WTC11 (cell line): ENCODE measurements at regions not wholly inside any gene's neighbourhood (a gene's known extent, or its start where the extent isn't known, plus 50 kb on each side); places are given as distances from the start of the nearest gene placed in this dataset.

Experiments
- ATAC-seq: fragments of 200-7000 bp; cut with Tn5 transposase; 2 replicates; pipeline ENCODE4 v1.10.0; 2021; ENCODE audit warnings: mild to moderate bottlenecking, moderate library complexity
- CTCF ChIA-PET: fragments of 300-600 bp; sonication (Branson Sonifier 250); formaldehyde crosslinking; loops from one replicate; lab custom pipeline; 2021; ENCODE audit warnings: antibody characterized with exemption; lab: Charles Lee
- POLR2A ChIA-PET: fragments of 350-600 bp; sonication (Branson Sonifier 250); formaldehyde crosslinking; loops from one replicate; lab custom pipeline; 2021; ENCODE audit warnings: antibody characterized with exemption; lab: Charles Lee
- DNase-seq: peaks from one replicate; pipeline ENCODE4 v3.0.0; 2021; ENCODE audit warnings: low spot score
- H3K27ac Mint-ChIP-seq: 2 replicates; pipeline ENCODE4 v1.8.0; 2021; ENCODE audit warnings: mixed read lengths
- H3K27me3 Mint-ChIP-seq: 2 replicates; pipeline ENCODE4 v1.8.0; 2021; ENCODE audit warnings: low read depth, mild to moderate bottlenecking, moderate library complexity, mixed read lengths
- H3K36me3 Mint-ChIP-seq: 2 replicates; pipeline ENCODE4 v1.8.0; 2021; ENCODE audit warnings: mixed read lengths
- H3K4me1 Mint-ChIP-seq: 2 replicates; pipeline ENCODE4 v1.8.0; 2022; ENCODE audit warnings: mixed read lengths
- H3K4me3 Mint-ChIP-seq: 2 replicates; pipeline ENCODE4 v1.8.0; 2021; ENCODE audit warnings: mild to moderate bottlenecking, moderate library complexity, mixed read lengths
- H3K9me3 Mint-ChIP-seq: 2 replicates; pipeline ENCODE4 v1.8.0; 2021; ENCODE audit warnings: mixed read lengths
- CREM ChIP-seq: sonication (generic); formaldehyde crosslinking; IDR thresholded peaks from 2 replicates; pipeline ENCODE4 v1.8.1; 2022; ENCODE audit warnings: mild to moderate bottlenecking, missing genetic modification reagents, moderate library complexity
- ESRRA ChIP-seq: sonication (generic); formaldehyde crosslinking; IDR thresholded peaks from 2 replicates; pipeline ENCODE4 v1.8.1; 2022; ENCODE audit warnings: mild to moderate bottlenecking, missing genetic modification reagents, borderline replicate concordance
- FOXK1 ChIP-seq: sonication (generic); formaldehyde crosslinking; IDR thresholded peaks from 2 replicates; pipeline ENCODE4 v1.8.0; 2022; ENCODE audit warnings: mild to moderate bottlenecking, moderate library complexity, missing genetic modification reagents
- HMGA2 ChIP-seq: fragments of 250-450 bp; sonication (Bioruptor Pico); IDR thresholded peaks from 2 replicates; pipeline ENCODE4 v1.4.0; 2021; ENCODE audit warnings: mild to moderate bottlenecking, moderate library complexity
- HMGXB4 ChIP-seq: sonication (generic); formaldehyde crosslinking; IDR thresholded peaks from 2 replicates; pipeline ENCODE4 v1.8.1; 2023; ENCODE audit warnings: mild to moderate bottlenecking, moderate library complexity, missing genetic modification reagents
- NFATC4 ChIP-seq: fragments of 250-450 bp; sonication (Bioruptor Pico); IDR thresholded peaks from 2 replicates; pipeline ENCODE4 v1.9.0; 2021; ENCODE audit warnings: mild to moderate bottlenecking
- NFE2L1 ChIP-seq: sonication (generic); formaldehyde crosslinking; IDR thresholded peaks from 2 replicates; pipeline ENCODE4 v1.8.1; 2023; ENCODE audit warnings: missing genetic modification reagents
- SOX15 ChIP-seq: fragments of 250-450 bp; sonication (Bioruptor Pico); IDR thresholded peaks from 2 replicates; pipeline ENCODE4 v1.9.0; 2021; ENCODE audit warnings: mild to moderate bottlenecking
- TP53 ChIP-seq: sonication (generic); formaldehyde crosslinking; IDR thresholded peaks from 2 replicates; pipeline ENCODE4 v1.8.1; 2023; ENCODE audit warnings: mild to moderate bottlenecking, missing genetic modification reagents
- ZNF396 ChIP-seq: fragments of 250-450 bp; sonication (Bioruptor Pico); IDR thresholded peaks from 2 replicates; pipeline ENCODE4 v1.8.0; 2021; ENCODE audit warnings: mild to moderate bottlenecking, moderate library complexity, borderline replicate concordance
- ZNF416 ChIP-seq: fragments of 250-450 bp; sonication (Bioruptor Pico); IDR thresholded peaks from 2 replicates; pipeline ENCODE4 v1.9.0; 2021; ENCODE audit warnings: mild to moderate bottlenecking, inconsistent platforms
- ZNF423 ChIP-seq: fragments of 250-450 bp; sonication (Bioruptor Pico); IDR thresholded peaks from 2 replicates; pipeline ENCODE4 v2.1.2; 2022; ENCODE audit warnings: mild to moderate bottlenecking, moderate library complexity
- ZNF671 ChIP-seq: fragments of 250-450 bp; sonication (Bioruptor Pico); IDR thresholded peaks from 2 replicates; pipeline ENCODE4 v1.8.0; 2021; ENCODE audit warnings: mild to moderate bottlenecking
- TF ChIP-seq, protein P1 (sequence below): sonication (generic); formaldehyde crosslinking; IDR thresholded peaks from 2 replicates; pipeline ENCODE4 v1.8.0; 2023; ENCODE audit warnings: missing genetic modification reagents, mild to moderate bottlenecking, borderline replicate concordance
- TF ChIP-seq, protein P2 (sequence below): sonication (generic); formaldehyde crosslinking; IDR thresholded peaks from 2 replicates; pipeline ENCODE4 v1.8.0; 2023; ENCODE audit warnings: missing genetic modification reagents
- TF ChIP-seq, protein P3 (sequence below): sonication (generic); formaldehyde crosslinking; IDR thresholded peaks from 2 replicates; pipeline ENCODE4 v1.8.1; 2023; ENCODE audit warnings: mild to moderate bottlenecking, missing genetic modification reagents

DNA sequence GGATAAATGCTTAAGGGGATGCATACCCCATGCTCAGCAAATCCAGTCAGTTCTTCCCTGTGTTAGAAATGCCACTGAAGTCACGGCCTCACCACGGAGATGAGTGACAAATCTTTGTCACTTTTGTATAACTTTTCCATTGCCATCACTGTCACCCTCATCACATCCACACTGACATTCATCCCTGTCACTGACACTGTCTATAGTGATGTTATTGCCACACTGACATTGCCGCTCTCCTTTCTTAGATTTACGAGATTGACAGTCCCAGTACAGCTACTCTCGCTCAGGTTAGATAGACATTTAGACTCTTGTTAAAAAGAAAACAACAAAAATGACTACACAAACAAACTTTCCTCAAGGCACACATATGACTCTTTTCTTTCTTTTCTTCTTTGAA is 910.7 kb upstream of the CNTN5 start (continued):
- no peak for TF ChIP-seq HMGA2 (CRISPR knock-in tag)
- TF ChIP-seq ZNF423 (CRISPR knock-in tag) = no peak
- TF ChIP-seq, protein P1, sequence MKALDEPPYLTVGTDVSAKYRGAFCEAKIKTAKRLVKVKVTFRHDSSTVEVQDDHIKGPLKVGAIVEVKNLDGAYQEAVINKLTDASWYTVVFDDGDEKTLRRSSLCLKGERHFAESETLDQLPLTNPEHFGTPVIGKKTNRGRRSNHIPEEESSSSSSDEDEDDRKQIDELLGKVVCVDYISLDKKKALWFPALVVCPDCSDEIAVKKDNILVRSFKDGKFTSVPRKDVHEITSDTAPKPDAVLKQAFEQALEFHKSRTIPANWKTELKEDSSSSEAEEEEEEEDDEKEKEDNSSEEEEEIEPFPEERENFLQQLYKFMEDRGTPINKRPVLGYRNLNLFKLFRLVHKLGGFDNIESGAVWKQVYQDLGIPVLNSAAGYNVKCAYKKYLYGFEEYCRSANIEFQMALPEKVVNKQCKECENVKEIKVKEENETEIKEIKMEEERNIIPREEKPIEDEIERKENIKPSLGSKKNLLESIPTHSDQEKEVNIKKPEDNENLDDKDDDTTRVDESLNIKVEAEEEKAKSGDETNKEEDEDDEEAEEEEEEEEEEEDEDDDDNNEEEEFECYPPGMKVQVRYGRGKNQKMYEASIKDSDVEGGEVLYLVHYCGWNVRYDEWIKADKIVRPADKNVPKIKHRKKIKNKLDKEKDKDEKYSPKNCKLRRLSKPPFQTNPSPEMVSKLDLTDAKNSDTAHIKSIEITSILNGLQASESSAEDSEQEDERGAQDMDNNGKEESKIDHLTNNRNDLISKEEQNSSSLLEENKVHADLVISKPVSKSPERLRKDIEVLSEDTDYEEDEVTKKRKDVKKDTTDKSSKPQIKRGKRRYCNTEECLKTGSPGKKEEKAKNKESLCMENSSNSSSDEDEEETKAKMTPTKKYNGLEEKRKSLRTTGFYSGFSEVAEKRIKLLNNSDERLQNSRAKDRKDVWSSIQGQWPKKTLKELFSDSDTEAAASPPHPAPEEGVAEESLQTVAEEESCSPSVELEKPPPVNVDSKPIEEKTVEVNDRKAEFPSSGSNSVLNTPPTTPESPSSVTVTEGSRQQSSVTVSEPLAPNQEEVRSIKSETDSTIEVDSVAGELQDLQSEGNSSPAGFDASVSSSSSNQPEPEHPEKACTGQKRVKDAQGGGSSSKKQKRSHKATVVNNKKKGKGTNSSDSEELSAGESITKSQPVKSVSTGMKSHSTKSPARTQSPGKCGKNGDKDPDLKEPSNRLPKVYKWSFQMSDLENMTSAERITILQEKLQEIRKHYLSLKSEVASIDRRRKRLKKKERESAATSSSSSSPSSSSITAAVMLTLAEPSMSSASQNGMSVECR (CRISPR knock-in tag) = no peak
- TF ChIP-seq, all 79 proteins: peak for 0

GRCh38 chr11:98115873-98116272 is 904.9 kb upstream of the CNTN5 start:
- no peaks in the 10 kb centered on the region; the same call in 1 of the 2 replicates for H3K27me3 Mint-ChIP-seq

GRCh38 chr11:98130117-98130625 is 890.6 kb upstream of the CNTN5 start:
- peaks cover 27% of the 10 kb centered on the region for H3K9me3 Mint-ChIP-seq
- ChIA-PET POLR2A (no interaction called here), CTCF (no interaction called here)
- H3K27ac Mint-ChIP-seq = no peak overlapping the region
- TF ChIP-seq, protein P2, sequence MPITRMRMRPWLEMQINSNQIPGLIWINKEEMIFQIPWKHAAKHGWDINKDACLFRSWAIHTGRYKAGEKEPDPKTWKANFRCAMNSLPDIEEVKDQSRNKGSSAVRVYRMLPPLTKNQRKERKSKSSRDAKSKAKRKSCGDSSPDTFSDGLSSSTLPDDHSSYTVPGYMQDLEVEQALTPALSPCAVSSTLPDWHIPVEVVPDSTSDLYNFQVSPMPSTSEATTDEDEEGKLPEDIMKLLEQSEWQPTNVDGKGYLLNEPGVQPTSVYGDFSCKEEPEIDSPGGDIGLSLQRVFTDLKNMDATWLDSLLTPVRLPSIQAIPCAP (CRISPR knock-in tag) = no peak
- TF ChIP-seq NFATC4 (CRISPR knock-in tag) (no peak), ZNF671 (CRISPR knock-in tag) (no peak)
- TF ChIP-seq, protein P3, sequence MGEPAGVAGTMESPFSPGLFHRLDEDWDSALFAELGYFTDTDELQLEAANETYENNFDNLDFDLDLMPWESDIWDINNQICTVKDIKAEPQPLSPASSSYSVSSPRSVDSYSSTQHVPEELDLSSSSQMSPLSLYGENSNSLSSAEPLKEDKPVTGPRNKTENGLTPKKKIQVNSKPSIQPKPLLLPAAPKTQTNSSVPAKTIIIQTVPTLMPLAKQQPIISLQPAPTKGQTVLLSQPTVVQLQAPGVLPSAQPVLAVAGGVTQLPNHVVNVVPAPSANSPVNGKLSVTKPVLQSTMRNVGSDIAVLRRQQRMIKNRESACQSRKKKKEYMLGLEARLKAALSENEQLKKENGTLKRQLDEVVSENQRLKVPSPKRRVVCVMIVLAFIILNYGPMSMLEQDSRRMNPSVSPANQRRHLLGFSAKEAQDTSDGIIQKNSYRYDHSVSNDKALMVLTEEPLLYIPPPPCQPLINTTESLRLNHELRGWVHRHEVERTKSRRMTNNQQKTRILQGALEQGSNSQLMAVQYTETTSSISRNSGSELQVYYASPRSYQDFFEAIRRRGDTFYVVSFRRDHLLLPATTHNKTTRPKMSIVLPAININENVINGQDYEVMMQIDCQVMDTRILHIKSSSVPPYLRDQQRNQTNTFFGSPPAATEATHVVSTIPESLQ (CRISPR knock-in tag) = no peak
- no peaks in the 10 kb centered on the region for H3K36me3 Mint-ChIP-seq
- ATAC-seq (no peak), DNase-seq (no peak)
- no peaks in the 10 kb centered on the region for H3K4me1 Mint-ChIP-seq
- H3K4me3 Mint-ChIP-seq = no peak overlapping the region
- H3K27me3 Mint-ChIP-seq = no peaks in the 10 kb centered on the region

More at GRCh38 chr11:98115873-98116272, 904.9 kb upstream of the CNTN5 start:
- Mint-ChIP-seq H3K4me3 (no peak overlapping the region), H3K27ac (no peak overlapping the region), H3K9me3 (peaks cover 15% of the 10 kb centered on the region; the same call in 1 of the 2 replicates), H3K36me3 (no peaks in the 10 kb centered on the region), H3K4me1 (no peaks in the 10 kb centered on the region)
- DNase-seq (no peak), ATAC-seq (no peak)
- POLR2A ChIA-PET = no interaction called here
- no peak for TF ChIP-seq HMGXB4 (CRISPR knock-in tag)
- TF ChIP-seq FOXK1 (CRISPR knock-in tag) = no peak
- TF ChIP-seq NFE2L1 (CRISPR knock-in tag) = no peak
- TF ChIP-seq ESRRA (CRISPR knock-in tag) = no peak
- TF ChIP-seq SOX15 = no peak
- TF ChIP-seq CREM = no peak
- TF ChIP-seq ZNF396 (CRISPR knock-in tag) = no peak
- no peak for TF ChIP-seq NFATC4 (CRISPR knock-in tag)
- TF ChIP-seq TP53 (CRISPR knock-in tag) = no peak
- no peak for TF ChIP-seq ZNF416 (CRISPR knock-in tag)
- CTCF ChIA-PET = no interaction called here
